ENCODE measurements at regions not wholly inside any gene's neighbourhood (a gene's known extent, or its start where the extent isn't known, plus 50 kb on each side); places are given as distances from the start of the nearest gene placed in this dataset.

GRCh38 chr5:5046680-5047502, 93.2 kb upstream of the ADAMTS16 start:
- no peak for DNase-seq (ENCODE audit: low spot score)

GRCh38 chr5:5050801-5051200, 89.3 kb upstream of the ADAMTS16 start:
- no peak for DNase-seq (ENCODE audit: low spot score)

GRCh38 chr5:5055712-5056111, 84.4 kb upstream of the ADAMTS16 start:
- no peak for DNase-seq (ENCODE audit: low spot score)

GRCh38 chr5:5061836-5062235, 78.3 kb upstream of the ADAMTS16 start:
- no peak for DNase-seq (ENCODE audit: low spot score)

- no peak for DNase-seq (ENCODE audit: low spot score)
These were observed 77.4 kb upstream of the ADAMTS16 start for GRCh38 chr5:5062525-5063302.

GRCh38 chr5:5063533-5063953, 76.6 kb upstream of the ADAMTS16 start:
- DNase-seq (ENCODE audit: low spot score): no peak

- no peak for DNase-seq (ENCODE audit: low spot score)
These were observed 74.7 kb upstream of the ADAMTS16 start for GRCh38 chr5:5065472-5065871.

- no peak for DNase-seq (ENCODE audit: low spot score)
These were observed 73.6 kb upstream of the ADAMTS16 start for GRCh38 chr5:5066276-5067186.

GRCh38 chr5:5069851-5070250, 70.3 kb upstream of the ADAMTS16 start:
- DNase-seq (ENCODE audit: low spot score): no peak

- no peak for DNase-seq (ENCODE audit: low spot score)
These were observed 68.6 kb upstream of the ADAMTS16 start for GRCh38 chr5:5071554-5071953.

GRCh38 chr5:5077236-5077635, 62.9 kb upstream of the ADAMTS16 start:
- no peak for DNase-seq (ENCODE audit: low spot score)

- peak; percentile 46 for DNase-seq (ENCODE audit: low spot score)
These were observed 61.9 kb upstream of the ADAMTS16 start for GRCh38 chr5:5078009-5078897.

- DNase-seq (ENCODE audit: low spot score): no peak
These were observed 60.3 kb upstream of the ADAMTS16 start for GRCh38 chr5:5079876-5080275.

- no peak for DNase-seq (ENCODE audit: low spot score)
These were observed 59.3 kb upstream of the ADAMTS16 start for GRCh38 chr5:5080790-5081189.

GRCh38 chr5:5085381-5085780, 54.7 kb upstream of the ADAMTS16 start:
- DNase-seq (ENCODE audit: low spot score): no peak

GRCh38 chr5:5089895-5090649, 50.1 kb upstream of the ADAMTS16 start:
- DNase-seq (ENCODE audit: low spot score): no peak

All from H4 (cell line).